WTC11 (cell line): ENCODE measurements at regions not wholly inside any gene's neighbourhood (a gene's known extent, or its start where the extent isn't known, plus 50 kb on each side); places are given as distances from the start of the nearest gene placed in this dataset.

Source experiments
- FOXJ3 ChIP-seq: sonication (generic); formaldehyde crosslinking; IDR thresholded peaks from 2 replicates; pipeline ENCODE4 v1.9.0; 2021; ENCODE audit warnings: missing genetic modification reagents, mild to moderate bottlenecking, borderline replicate concordance
- FOXP1 ChIP-seq: sonication (generic); formaldehyde crosslinking; IDR thresholded peaks from 2 replicates; pipeline ENCODE4 v1.8.0; 2022; ENCODE audit warnings: missing genetic modification reagents, mild to moderate bottlenecking, moderate library complexity, borderline replicate concordance
- MXD4 ChIP-seq: fragments of 250-450 bp; sonication (Bioruptor Pico); IDR thresholded peaks from 2 replicates; pipeline ENCODE4 v1.8.0; 2021; ENCODE audit warnings: mild to moderate bottlenecking, moderate library complexity, borderline replicate concordance
- NR3C1 ChIP-seq: sonication (generic); formaldehyde crosslinking; conservative IDR thresholded peaks from 2 replicates; pipeline ENCODE4 v1.8.1; 2023; ENCODE audit warnings: low read depth, mild to moderate bottlenecking, missing genetic modification reagents
- RELA ChIP-seq: sonication (generic); formaldehyde crosslinking; IDR thresholded peaks from 2 replicates; pipeline ENCODE4 v1.8.1; 2022; ENCODE audit warnings: missing genetic modification reagents, mild to moderate bottlenecking, borderline replicate concordance
- SMAD4 ChIP-seq: sonication (generic); formaldehyde crosslinking; IDR thresholded peaks from 2 replicates; pipeline ENCODE4 v1.8.0; 2022; ENCODE audit warnings: mild to moderate bottlenecking, missing genetic modification reagents
- SP1 ChIP-seq: sonication (generic); formaldehyde crosslinking; conservative IDR thresholded peaks from 2 replicates; pipeline ENCODE4 v1.8.1; 2022; ENCODE audit warnings: missing genetic modification reagents
- TEAD4 ChIP-seq: sonication (generic); formaldehyde crosslinking; IDR thresholded peaks from 2 replicates; pipeline ENCODE4 v1.8.0; 2022; ENCODE audit warnings: mild to moderate bottlenecking, missing genetic modification reagents
- TF ChIP-seq, protein P1 (sequence below): sonication (generic); formaldehyde crosslinking; IDR thresholded peaks from 2 replicates; pipeline ENCODE4 v1.8.0; 2022; ENCODE audit warnings: mild to moderate bottlenecking, missing genetic modification reagents
- TF ChIP-seq, protein P2 (sequence below): fragments of 200-600 bp; IDR thresholded peaks from 2 replicates; pipeline ENCODE4 v1.8.0; 2022; ENCODE audit warnings: antibody characterized with exemption
- TF ChIP-seq, protein P3 (sequence below): sonication (generic); formaldehyde crosslinking; IDR thresholded peaks from 2 replicates; pipeline ENCODE4 v1.8.1; 2022; ENCODE audit warnings: low read depth, missing genetic modification reagents, borderline replicate concordance
- TF ChIP-seq, protein P4 (sequence below): sonication (generic); formaldehyde crosslinking; IDR thresholded peaks from 2 replicates; pipeline ENCODE4 v1.8.0; 2022; ENCODE audit warnings: mild to moderate bottlenecking, missing genetic modification reagents
- TF ChIP-seq, protein P5 (sequence below): sonication (generic); formaldehyde crosslinking; IDR thresholded peaks from 2 replicates; pipeline ENCODE4 v1.8.1; 2022; ENCODE audit warnings: low read depth, mild to moderate bottlenecking, moderate library complexity, missing genetic modification reagents, borderline replicate concordance
- TF ChIP-seq, protein P6 (sequence below): sonication (generic); formaldehyde crosslinking; IDR thresholded peaks from 2 replicates; pipeline ENCODE4 v1.8.1; 2023; ENCODE audit warnings: mild to moderate bottlenecking, moderate library complexity, missing genetic modification reagents

DNA sequence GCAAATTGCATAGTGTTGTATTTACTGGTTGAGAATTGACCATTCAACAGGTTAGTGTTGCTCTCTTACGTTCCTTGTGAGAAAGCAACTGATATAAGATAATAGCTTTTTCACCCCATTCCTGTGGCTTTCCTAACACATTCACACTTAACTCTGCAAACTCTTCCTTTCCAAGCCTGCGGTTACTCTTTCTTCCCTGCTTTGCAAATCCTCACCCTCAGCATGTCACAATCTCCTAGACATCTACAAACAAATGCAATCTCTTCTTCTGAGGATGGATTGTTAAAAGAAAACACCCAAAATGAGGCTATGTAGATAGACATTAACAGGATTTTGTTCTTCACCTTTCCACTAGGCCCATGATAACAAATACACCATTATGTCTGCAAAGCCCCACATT lies 771.7 kb upstream of the PCDH7 start:
- TF ChIP-seq TEAD4 (CRISPR knock-in tag) (no peak), FOXJ3 (CRISPR knock-in tag) (no peak), NR3C1 (CRISPR knock-in tag) (no peak), FOXP1 (CRISPR knock-in tag) (no peak), RELA (CRISPR knock-in tag) (no peak), MXD4 (CRISPR knock-in tag) (no peak), SMAD4 (CRISPR knock-in tag) (no peak), SP1 (CRISPR knock-in tag) (no peak)
- TF ChIP-seq, protein P1, sequence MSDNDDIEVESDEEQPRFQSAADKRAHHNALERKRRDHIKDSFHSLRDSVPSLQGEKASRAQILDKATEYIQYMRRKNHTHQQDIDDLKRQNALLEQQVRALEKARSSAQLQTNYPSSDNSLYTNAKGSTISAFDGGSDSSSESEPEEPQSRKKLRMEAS (CRISPR knock-in tag), result no peak
- TF ChIP-seq, protein P2, sequence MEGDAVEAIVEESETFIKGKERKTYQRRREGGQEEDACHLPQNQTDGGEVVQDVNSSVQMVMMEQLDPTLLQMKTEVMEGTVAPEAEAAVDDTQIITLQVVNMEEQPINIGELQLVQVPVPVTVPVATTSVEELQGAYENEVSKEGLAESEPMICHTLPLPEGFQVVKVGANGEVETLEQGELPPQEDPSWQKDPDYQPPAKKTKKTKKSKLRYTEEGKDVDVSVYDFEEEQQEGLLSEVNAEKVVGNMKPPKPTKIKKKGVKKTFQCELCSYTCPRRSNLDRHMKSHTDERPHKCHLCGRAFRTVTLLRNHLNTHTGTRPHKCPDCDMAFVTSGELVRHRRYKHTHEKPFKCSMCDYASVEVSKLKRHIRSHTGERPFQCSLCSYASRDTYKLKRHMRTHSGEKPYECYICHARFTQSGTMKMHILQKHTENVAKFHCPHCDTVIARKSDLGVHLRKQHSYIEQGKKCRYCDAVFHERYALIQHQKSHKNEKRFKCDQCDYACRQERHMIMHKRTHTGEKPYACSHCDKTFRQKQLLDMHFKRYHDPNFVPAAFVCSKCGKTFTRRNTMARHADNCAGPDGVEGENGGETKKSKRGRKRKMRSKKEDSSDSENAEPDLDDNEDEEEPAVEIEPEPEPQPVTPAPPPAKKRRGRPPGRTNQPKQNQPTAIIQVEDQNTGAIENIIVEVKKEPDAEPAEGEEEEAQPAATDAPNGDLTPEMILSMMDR, result no peak
- TF ChIP-seq, protein P3, sequence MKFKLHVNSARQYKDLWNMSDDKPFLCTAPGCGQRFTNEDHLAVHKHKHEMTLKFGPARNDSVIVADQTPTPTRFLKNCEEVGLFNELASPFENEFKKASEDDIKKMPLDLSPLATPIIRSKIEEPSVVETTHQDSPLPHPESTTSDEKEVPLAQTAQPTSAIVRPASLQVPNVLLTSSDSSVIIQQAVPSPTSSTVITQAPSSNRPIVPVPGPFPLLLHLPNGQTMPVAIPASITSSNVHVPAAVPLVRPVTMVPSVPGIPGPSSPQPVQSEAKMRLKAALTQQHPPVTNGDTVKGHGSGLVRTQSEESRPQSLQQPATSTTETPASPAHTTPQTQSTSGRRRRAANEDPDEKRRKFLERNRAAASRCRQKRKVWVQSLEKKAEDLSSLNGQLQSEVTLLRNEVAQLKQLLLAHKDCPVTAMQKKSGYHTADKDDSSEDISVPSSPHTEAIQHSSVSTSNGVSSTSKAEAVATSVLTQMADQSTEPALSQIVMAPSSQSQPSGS (CRISPR knock-in tag), result no peak
- TF ChIP-seq, protein P4, sequence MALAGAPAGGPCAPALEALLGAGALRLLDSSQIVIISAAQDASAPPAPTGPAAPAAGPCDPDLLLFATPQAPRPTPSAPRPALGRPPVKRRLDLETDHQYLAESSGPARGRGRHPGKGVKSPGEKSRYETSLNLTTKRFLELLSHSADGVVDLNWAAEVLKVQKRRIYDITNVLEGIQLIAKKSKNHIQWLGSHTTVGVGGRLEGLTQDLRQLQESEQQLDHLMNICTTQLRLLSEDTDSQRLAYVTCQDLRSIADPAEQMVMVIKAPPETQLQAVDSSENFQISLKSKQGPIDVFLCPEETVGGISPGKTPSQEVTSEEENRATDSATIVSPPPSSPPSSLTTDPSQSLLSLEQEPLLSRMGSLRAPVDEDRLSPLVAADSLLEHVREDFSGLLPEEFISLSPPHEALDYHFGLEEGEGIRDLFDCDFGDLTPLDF (CRISPR knock-in tag), result no peak
- TF ChIP-seq, protein P5, sequence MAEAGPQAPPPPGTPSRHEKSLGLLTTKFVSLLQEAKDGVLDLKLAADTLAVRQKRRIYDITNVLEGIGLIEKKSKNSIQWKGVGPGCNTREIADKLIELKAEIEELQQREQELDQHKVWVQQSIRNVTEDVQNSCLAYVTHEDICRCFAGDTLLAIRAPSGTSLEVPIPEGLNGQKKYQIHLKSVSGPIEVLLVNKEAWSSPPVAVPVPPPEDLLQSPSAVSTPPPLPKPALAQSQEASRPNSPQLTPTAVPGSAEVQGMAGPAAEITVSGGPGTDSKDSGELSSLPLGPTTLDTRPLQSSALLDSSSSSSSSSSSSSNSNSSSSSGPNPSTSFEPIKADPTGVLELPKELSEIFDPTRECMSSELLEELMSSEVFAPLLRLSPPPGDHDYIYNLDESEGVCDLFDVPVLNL (CRISPR knock-in tag), result no peak
- TF ChIP-seq, protein P6, sequence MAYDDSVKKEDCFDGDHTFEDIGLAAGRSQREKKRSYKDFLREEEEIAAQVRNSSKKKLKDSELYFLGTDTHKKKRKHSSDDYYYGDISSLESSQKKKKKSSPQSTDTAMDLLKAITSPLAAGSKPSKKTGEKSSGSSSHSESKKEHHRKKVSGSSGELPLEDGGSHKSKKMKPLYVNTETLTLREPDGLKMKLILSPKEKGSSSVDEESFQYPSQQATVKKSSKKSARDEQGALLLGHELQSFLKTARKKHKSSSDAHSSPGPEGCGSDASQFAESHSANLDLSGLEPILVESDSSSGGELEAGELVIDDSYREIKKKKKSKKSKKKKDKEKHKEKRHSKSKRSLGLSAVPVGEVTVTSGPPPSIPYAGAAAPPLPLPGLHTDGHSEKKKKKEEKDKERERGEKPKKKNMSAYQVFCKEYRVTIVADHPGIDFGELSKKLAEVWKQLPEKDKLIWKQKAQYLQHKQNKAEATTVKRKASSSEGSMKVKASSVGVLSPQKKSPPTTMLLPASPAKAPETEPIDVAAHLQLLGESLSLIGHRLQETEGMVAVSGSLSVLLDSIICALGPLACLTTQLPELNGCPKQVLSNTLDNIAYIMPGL (CRISPR knock-in tag), result no peak
